ENCODE measurements at regions not wholly inside any gene's neighbourhood (a gene's known extent, or its start where the extent isn't known, plus 50 kb on each side); places are given as distances from the start of the nearest gene placed in this dataset.

- Mint-ChIP-seq H3K27me3 (ENCODE audit: low read depth) (no peaks in the 10 kb centered on the region), H3K27ac (no peak overlapping the region), H3K4me3 (no peak overlapping the region), H3K9me3 (no peaks in the 10 kb centered on the region), H3K36me3 (ENCODE audit: low read depth) (no peaks in the 10 kb centered on the region), H3K4me1 (no peaks in the 10 kb centered on the region)
- no peak for TF ChIP-seq CTCF (IDR thresholded peaks at IDR 0.05; ENCODE audit: unreplicated experiment in 3 of 3)
Measured at GRCh38 chr3:168996622-168997021, 666.9 kb downstream of the MECOM start.

- no peak overlapping the region for H3K4me3 Mint-ChIP-seq
- H3K27me3 Mint-ChIP-seq (ENCODE audit: low read depth): no peaks in the 10 kb centered on the region
- H3K36me3 Mint-ChIP-seq (ENCODE audit: low read depth): no peaks in the 10 kb centered on the region
- no peaks in the 10 kb centered on the region for H3K9me3 Mint-ChIP-seq
- peaks cover 3% of the 10 kb centered on the region for H3K4me1 Mint-ChIP-seq
- TF ChIP-seq CTCF (IDR thresholded peaks at IDR 0.05; ENCODE audit: unreplicated experiment in 3 of 3): no peak
- H3K27ac Mint-ChIP-seq: no peak overlapping the region
Measured at GRCh38 chr3:168995129-168995528, 668.4 kb downstream of the MECOM start.

GRCh38 chr3:168991803-168992202, 671.7 kb downstream of the MECOM start:
- Mint-ChIP-seq H3K27me3 (ENCODE audit: low read depth) (no peaks in the 10 kb centered on the region), H3K27ac (peak overlapping the region in 2 of 3 experiments; percentile 18 to 26), H3K36me3 (ENCODE audit: low read depth) (no peaks in the 10 kb centered on the region), H3K4me1 (peaks cover 12% of the 10 kb centered on the region), H3K9me3 (no peaks in the 10 kb centered on the region), H3K4me3 (no peak overlapping the region)
- TF ChIP-seq CTCF (IDR thresholded peaks at IDR 0.05; ENCODE audit: unreplicated experiment in 3 of 3): no peak

GRCh38 chr3:168990621-168991020, 672.9 kb downstream of the MECOM start:
- H3K4me1 Mint-ChIP-seq: peaks cover 12% of the 10 kb centered on the region
- H3K9me3 Mint-ChIP-seq: no peaks in the 10 kb centered on the region
- H3K36me3 Mint-ChIP-seq (ENCODE audit: low read depth): no peaks in the 10 kb centered on the region
- no peaks in the 10 kb centered on the region for H3K27me3 Mint-ChIP-seq (ENCODE audit: low read depth)
- H3K27ac Mint-ChIP-seq: peak overlapping the region in 2 of 3 experiments; percentile 81 to 94
- H3K4me3 Mint-ChIP-seq: no peak overlapping the region
- no peak for TF ChIP-seq CTCF (IDR thresholded peaks at IDR 0.05; ENCODE audit: unreplicated experiment in 3 of 3)

- no peaks in the 10 kb centered on the region for H3K9me3 Mint-ChIP-seq
- peaks cover 12% of the 10 kb centered on the region for H3K4me1 Mint-ChIP-seq
- peak overlapping the region in 1 of 3 experiments; percentile 8 for H3K4me3 Mint-ChIP-seq
- TF ChIP-seq CTCF (IDR thresholded peaks at IDR 0.05; ENCODE audit: unreplicated experiment in 3 of 3): no peak
- H3K27ac Mint-ChIP-seq: peak overlapping the region in 2 of 3 experiments; percentile 81 to 94
- no peaks in the 10 kb centered on the region for H3K36me3 Mint-ChIP-seq (ENCODE audit: low read depth)
- H3K27me3 Mint-ChIP-seq (ENCODE audit: low read depth): no peaks in the 10 kb centered on the region
Measured at GRCh38 chr3:168990134-168990533, 673.4 kb downstream of the MECOM start.

- Mint-ChIP-seq H3K27ac (peak overlapping the region in 2 of 3 experiments; percentile 58 to 94), H3K4me3 (no peak overlapping the region), H3K4me1 (peaks cover 12% of the 10 kb centered on the region), H3K27me3 (ENCODE audit: low read depth) (no peaks in the 10 kb centered on the region), H3K9me3 (no peaks in the 10 kb centered on the region), H3K36me3 (ENCODE audit: low read depth) (no peaks in the 10 kb centered on the region)
- TF ChIP-seq CTCF (IDR thresholded peaks at IDR 0.05; ENCODE audit: unreplicated experiment in 3 of 3): no peak
Measured at GRCh38 chr3:168989396-168989795, 674.1 kb downstream of the MECOM start.

Measured in nephron (organoid).